ENCODE measurements at regions not wholly inside any gene's neighbourhood (a gene's known extent, or its start where the extent isn't known, plus 50 kb on each side); places are given as distances from the start of the nearest gene placed in this dataset.

DNA sequence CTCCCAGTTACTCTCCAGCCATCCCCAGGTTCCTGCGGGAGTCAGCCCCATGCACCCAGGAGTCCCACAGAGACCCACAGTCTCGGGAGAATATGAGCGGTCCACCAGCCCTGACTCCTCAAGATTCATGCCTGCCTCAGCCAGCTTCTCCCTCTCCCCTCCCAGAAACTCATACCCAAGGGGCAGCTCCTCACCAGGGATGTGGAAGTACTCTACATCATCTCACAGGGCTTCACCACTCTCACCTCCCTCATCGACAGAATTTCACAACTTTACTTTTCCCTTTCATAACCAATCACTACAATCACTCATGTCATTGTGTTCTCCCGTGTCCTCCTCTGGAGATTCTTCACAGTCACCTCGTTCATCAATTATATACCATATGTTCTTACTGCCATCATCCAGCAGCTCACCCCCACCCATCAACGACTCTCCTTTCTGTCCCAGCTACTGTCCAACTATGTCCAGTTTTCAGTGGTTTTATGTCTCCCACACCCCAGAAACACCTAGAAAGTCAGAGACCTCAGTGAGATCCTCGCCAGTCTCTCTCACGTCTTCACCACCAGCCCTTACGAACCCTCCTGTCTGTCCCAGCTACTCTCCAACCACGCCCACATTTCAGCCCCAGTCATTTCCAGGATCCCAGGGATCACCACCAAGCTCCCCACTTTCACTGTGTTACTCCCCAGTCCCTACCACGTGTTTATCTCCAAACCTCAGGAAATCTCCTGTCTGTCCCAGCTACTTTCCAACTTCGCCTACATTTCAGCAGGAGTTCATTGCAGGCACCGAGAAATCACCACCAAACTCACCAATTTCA lies 1530.1 kb upstream of the TPTE start:
- TF ChIP-seq, protein P1, sequence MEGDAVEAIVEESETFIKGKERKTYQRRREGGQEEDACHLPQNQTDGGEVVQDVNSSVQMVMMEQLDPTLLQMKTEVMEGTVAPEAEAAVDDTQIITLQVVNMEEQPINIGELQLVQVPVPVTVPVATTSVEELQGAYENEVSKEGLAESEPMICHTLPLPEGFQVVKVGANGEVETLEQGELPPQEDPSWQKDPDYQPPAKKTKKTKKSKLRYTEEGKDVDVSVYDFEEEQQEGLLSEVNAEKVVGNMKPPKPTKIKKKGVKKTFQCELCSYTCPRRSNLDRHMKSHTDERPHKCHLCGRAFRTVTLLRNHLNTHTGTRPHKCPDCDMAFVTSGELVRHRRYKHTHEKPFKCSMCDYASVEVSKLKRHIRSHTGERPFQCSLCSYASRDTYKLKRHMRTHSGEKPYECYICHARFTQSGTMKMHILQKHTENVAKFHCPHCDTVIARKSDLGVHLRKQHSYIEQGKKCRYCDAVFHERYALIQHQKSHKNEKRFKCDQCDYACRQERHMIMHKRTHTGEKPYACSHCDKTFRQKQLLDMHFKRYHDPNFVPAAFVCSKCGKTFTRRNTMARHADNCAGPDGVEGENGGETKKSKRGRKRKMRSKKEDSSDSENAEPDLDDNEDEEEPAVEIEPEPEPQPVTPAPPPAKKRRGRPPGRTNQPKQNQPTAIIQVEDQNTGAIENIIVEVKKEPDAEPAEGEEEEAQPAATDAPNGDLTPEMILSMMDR (IDR thresholded peaks at IDR 0.05) = no peak
- TF ChIP-seq POLR2A (IDR thresholded peaks at IDR 0.05) (no peak), EP300 (IDR thresholded peaks at IDR 0.05) (no peak)
